ENCODE measurements at regions not wholly inside any gene's neighbourhood (a gene's known extent, or its start where the extent isn't known, plus 50 kb on each side); places are given as distances from the start of the nearest gene placed in this dataset.

DNA sequence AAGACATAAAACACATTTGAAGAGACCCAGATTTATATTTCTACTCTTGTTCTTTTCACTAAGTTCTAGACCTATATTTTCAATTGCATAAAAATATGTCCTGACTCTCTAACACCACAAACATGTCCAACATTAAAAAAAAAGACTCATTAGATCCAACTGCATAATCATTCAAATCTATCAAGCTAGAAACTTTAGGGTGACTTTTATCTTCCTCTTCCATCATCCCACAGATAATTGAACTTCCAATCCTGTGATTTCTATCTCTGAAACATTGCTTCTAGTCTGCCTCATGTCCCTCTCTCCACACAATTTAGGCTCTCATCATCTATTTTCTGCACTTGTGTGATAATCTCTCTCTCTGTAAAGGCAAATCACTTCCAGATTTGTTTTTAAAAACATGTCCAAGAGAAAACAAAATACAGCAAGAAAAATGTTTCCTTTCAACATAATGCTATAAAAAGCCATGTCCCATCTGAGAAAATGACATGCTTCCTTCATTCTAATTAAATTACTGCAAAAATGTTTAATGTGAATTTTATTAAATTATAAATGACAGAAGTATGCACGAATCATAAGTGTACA is 615.9 kb downstream of the RNF144B start:
- no peaks in the 10 kb centered on the region for H3K9me3 ChIP-seq
- no peaks in the 10 kb centered on the region for H3K4me1 ChIP-seq
- H3K36me3 ChIP-seq, result no peaks in the 10 kb centered on the region
- H3K27me3 ChIP-seq, result no peaks in the 10 kb centered on the region
- TF ChIP-seq EP300 (IDR thresholded peaks at IDR 0.05) (no peak), POLR2AphosphoS5 (IDR thresholded peaks at IDR 0.05) (no peak), POLR2A (IDR thresholded peaks at IDR 0.05; ENCODE audit: low read depth) (no peak)
- TF ChIP-seq, protein P1, sequence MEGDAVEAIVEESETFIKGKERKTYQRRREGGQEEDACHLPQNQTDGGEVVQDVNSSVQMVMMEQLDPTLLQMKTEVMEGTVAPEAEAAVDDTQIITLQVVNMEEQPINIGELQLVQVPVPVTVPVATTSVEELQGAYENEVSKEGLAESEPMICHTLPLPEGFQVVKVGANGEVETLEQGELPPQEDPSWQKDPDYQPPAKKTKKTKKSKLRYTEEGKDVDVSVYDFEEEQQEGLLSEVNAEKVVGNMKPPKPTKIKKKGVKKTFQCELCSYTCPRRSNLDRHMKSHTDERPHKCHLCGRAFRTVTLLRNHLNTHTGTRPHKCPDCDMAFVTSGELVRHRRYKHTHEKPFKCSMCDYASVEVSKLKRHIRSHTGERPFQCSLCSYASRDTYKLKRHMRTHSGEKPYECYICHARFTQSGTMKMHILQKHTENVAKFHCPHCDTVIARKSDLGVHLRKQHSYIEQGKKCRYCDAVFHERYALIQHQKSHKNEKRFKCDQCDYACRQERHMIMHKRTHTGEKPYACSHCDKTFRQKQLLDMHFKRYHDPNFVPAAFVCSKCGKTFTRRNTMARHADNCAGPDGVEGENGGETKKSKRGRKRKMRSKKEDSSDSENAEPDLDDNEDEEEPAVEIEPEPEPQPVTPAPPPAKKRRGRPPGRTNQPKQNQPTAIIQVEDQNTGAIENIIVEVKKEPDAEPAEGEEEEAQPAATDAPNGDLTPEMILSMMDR (IDR thresholded peaks at IDR 0.05), result no peak
- intact Hi-C loops (cut with DNase I), result no loop called here
- no peak for DNase-seq (ENCODE audit: extremely low spot score)
- 75% methylated on average over 1 of the region's 1 CpG for WGBS
- no peak overlapping the region for H3K4me3 ChIP-seq
- no peak overlapping the region for H3K27ac ChIP-seq (replicated peaks in 1 of 4)

DNA sequence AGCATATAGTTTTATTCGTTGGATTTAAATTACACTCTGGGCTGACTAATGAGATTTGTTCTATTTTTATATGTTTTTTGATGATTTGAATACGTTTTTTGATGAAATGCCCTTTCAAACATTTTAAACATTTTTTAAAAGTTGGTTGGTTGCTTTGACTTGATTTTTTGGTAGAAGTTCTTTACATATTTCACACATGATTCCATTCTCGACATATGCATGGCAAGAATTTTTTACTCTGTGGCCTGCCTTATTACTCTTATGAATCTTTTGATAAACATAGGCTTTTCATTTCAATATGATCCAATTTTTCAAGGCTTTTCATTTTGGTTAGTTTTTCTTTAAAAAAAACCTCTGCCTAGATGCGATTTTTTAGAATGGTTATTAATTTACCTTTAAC is 617.0 kb downstream of the RNF144B start:
- Histone ChIP-seq H3K36me3 (no peaks in the 10 kb centered on the region), H3K4me3 (no peak overlapping the region), H3K27ac (replicated peaks in 1 of 4) (no peak overlapping the region), H3K27me3 (no peaks in the 10 kb centered on the region), H3K4me1 (no peaks in the 10 kb centered on the region), H3K9me3 (no peaks in the 10 kb centered on the region)
- DNase-seq (ENCODE audit: extremely low spot score), result no peak
- WGBS, result 88% methylated on average over 4 of the region's 4 CpGs
- TF ChIP-seq, protein P1 (IDR thresholded peaks at IDR 0.05), result no peak
- TF ChIP-seq POLR2AphosphoS5 (IDR thresholded peaks at IDR 0.05), result no peak
- intact Hi-C loops (cut with DNase I), result no loop called here

DNA sequence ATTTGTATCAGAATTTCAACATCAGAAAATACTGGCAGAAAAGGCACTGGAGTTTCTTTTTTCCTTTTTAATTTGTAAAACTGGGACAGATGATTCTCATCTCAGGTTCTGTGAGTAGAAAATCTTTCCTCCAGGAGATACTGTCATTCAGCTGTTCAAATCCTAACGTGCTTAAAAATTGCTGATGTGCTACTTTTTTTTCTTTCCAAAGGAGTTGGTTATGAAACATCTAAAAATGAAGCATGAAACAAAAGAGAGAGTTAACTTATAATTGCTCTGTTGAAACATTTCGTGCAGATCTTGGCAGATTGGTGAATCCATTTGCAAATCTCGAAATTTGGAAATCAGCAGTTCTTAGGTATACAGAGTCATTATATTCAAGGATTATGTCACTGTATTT is 622.6 kb downstream of the RNF144B start:
- H3K27ac ChIP-seq (replicated peaks in 1 of 4), result no peak overlapping the region

DNA sequence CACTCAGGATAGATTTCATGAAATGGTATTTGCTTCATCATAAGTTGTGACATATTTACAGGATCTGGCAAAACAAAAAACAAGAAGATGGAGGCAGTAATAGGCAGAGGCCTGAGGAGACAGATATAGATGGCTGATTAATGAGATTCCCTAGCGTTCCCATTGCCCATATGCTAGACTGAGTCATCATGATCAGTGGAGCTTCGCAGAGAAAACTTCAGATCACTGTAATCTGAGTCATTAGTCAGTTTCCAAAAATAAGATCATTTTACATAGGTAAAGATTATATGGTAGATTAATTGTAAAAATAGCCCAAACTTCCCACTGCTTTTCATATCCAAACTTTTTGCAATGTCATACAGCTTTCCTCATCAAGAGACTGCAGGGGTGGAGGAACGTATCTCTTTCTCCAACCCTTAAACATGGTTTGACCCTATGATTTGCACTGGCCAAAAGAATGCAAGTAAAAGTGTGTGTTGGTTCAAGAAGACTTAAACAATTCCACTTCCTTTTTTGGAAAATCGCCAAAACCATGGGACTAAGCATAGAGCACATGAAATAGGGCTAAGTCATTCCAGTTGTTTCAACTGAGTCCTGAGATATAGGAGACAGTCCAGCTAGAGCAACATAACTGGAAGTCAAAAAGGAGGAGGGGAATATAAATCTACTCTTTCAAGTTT is 626.0 kb downstream of the RNF144B start:
- intact Hi-C loops (cut with DNase I), result no loop called here
- Histone ChIP-seq H3K4me3 (no peak overlapping the region), H3K4me1 (peaks cover 0 to 5% (median 0%) of the 10 kb centered on the region in 4 donors), H3K27me3 (no peaks in the 10 kb centered on the region), H3K27ac (replicated peaks in 1 of 4) (no peak overlapping the region), H3K36me3 (no peaks in the 10 kb centered on the region), H3K9me3 (no peaks in the 10 kb centered on the region)
- 79% methylated on average over 4 of the region's 4 CpGs for WGBS
- DNase-seq (ENCODE audit: extremely low spot score), result no peak
- TF ChIP-seq, protein P1 (IDR thresholded peaks at IDR 0.05), result no peak
- TF ChIP-seq POLR2A (IDR thresholded peaks at IDR 0.05; ENCODE audit: low read depth) (no peak), EP300 (IDR thresholded peaks at IDR 0.05) (no peak), POLR2AphosphoS5 (IDR thresholded peaks at IDR 0.05) (no peak)

More for the DNA sequence above, 622.6 kb downstream of the RNF144B start:
- H3K9me3 ChIP-seq, result no peaks in the 10 kb centered on the region
- no peaks in the 10 kb centered on the region for H3K36me3 ChIP-seq
- no peaks in the 10 kb centered on the region for H3K27me3 ChIP-seq
- 84% methylated on average over 3 of the region's 3 CpGs for WGBS
- TF ChIP-seq POLR2AphosphoS5 (IDR thresholded peaks at IDR 0.05), result no peak
- TF ChIP-seq EP300 (IDR thresholded peaks at IDR 0.05), result no peak
- TF ChIP-seq, protein P1 (IDR thresholded peaks at IDR 0.05), result no peak
- no peak for TF ChIP-seq POLR2A (IDR thresholded peaks at IDR 0.05; ENCODE audit: low read depth)
- no peak overlapping the region for H3K4me3 ChIP-seq
- intact Hi-C loops (cut with DNase I), result no loop called here
- H3K4me1 ChIP-seq, result no peaks in the 10 kb centered on the region
- DNase-seq (ENCODE audit: extremely low spot score), result no peak

Data from esophagus muscularis mucosa (tissue), 4 donors.